Cardiac muscle cell (in vitro differentiated cells and primary cell): ENCODE measurements at regions not wholly inside any gene's neighbourhood (a gene's known extent, or its start where the extent isn't known, plus 50 kb on each side); places are given as distances from the start of the nearest gene placed in this dataset.
"Not testable (repeated sequence)": the region's sequence is repeated elsewhere in the genome, so short reads cannot be mapped to it uniquely, and the experiment has no call there.

Experiments used
- DNase-seq, 2 donors: peaks; one replicate each; pipeline versions ENCODE4 v3.0.0 to v3.0.0-alpha.2; 2010 to 2017; ENCODE audit warnings: low read depth in 1 of 2, low spot score in 1 of 2
- H3K27ac ChIP-seq: fragments of 200-600 bp; sonication (generic); 2 replicates; pipeline ENCODE4 v1.5.1; 2016
- H3K27me3 ChIP-seq: fragments of 200-600 bp; sonication (generic); 2 replicates; pipeline ENCODE4 v1.6.0; 2016; ENCODE audit warnings: control low read depth
- H3K36me3 ChIP-seq: fragments of 200-600 bp; sonication (generic); 2 replicates; pipeline ENCODE4 v1.5.1; 2016; ENCODE audit warnings: control low read depth
- H3K4me1 ChIP-seq: fragments of 200-600 bp; sonication (generic); 2 replicates; pipeline ENCODE4 v1.8.1; 2017; ENCODE audit warnings: low read depth, mild to moderate bottlenecking, mixed run types
- H3K4me3 ChIP-seq: fragments of 200-600 bp; sonication (generic); 2 replicates; pipeline ENCODE4 v1.5.1; 2016; ENCODE audit warnings: mild to moderate bottlenecking
- H3K9me3 ChIP-seq: fragments of 200-600 bp; sonication (generic); 2 replicates; pipeline ENCODE4 v1.5.1; 2017; ENCODE audit warnings: low read depth, mild to moderate bottlenecking, control low read depth
- TF ChIP-seq, protein P1 (sequence below): IDR thresholded peaks from 2 replicates; pipeline ENCODE4 v1.5.1; 2012; ENCODE audit warnings: low read depth, mild to moderate bottlenecking, low read length

DNA sequence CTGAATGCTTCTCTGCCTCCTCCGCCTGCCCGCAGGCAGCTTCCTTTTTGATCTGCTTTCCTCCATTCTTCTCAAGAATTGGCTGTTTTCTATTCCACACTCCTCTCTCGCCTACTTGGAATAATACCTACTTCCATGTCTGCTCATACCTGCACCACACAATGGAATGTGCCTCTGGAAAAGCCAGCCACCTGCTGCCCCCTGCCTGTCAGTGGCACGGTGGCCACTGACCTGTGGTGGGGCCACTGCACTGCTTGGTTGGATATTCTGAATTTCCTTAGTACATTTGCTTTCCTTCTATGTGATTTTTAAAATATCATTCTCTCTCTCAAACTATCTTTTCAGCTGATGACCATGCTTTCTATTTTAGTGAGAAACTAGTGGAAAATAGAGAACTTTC lies 406.9 kb downstream of the DCDC2C start:
- TF ChIP-seq, protein P1, sequence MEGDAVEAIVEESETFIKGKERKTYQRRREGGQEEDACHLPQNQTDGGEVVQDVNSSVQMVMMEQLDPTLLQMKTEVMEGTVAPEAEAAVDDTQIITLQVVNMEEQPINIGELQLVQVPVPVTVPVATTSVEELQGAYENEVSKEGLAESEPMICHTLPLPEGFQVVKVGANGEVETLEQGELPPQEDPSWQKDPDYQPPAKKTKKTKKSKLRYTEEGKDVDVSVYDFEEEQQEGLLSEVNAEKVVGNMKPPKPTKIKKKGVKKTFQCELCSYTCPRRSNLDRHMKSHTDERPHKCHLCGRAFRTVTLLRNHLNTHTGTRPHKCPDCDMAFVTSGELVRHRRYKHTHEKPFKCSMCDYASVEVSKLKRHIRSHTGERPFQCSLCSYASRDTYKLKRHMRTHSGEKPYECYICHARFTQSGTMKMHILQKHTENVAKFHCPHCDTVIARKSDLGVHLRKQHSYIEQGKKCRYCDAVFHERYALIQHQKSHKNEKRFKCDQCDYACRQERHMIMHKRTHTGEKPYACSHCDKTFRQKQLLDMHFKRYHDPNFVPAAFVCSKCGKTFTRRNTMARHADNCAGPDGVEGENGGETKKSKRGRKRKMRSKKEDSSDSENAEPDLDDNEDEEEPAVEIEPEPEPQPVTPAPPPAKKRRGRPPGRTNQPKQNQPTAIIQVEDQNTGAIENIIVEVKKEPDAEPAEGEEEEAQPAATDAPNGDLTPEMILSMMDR: no peak
- no peaks in the 10 kb centered on the region for H3K27me3 ChIP-seq
- H3K27ac ChIP-seq: no peak overlapping the region
- no peaks in the 10 kb centered on the region for H3K4me1 ChIP-seq
- DNase-seq: no peak
- H3K9me3 ChIP-seq: no peaks in the 10 kb centered on the region
- H3K4me3 ChIP-seq: no peak overlapping the region
- H3K36me3 ChIP-seq: no peaks in the 10 kb centered on the region

GRCh38 chr2:4115435-4115834 lies 412.1 kb downstream of the DCDC2C start:
- not testable (repeated sequence) for H3K27me3 ChIP-seq, H3K4me1 ChIP-seq, H3K36me3 ChIP-seq, DNase-seq, H3K9me3 ChIP-seq, H3K27ac ChIP-seq, H3K4me3 ChIP-seq

- TF ChIP-seq, protein P1: no peak
- Histone ChIP-seq H3K9me3 (no peaks in the 10 kb centered on the region), H3K27ac (no peak overlapping the region), H3K4me3 (no peak overlapping the region), H3K4me1 (no peaks in the 10 kb centered on the region), H3K36me3 (no peaks in the 10 kb centered on the region), H3K27me3 (no peaks in the 10 kb centered on the region)
- DNase-seq: no peak
These were observed 419.4 kb downstream of the DCDC2C start for GRCh38 chr2:4122726-4123125.

DNA sequence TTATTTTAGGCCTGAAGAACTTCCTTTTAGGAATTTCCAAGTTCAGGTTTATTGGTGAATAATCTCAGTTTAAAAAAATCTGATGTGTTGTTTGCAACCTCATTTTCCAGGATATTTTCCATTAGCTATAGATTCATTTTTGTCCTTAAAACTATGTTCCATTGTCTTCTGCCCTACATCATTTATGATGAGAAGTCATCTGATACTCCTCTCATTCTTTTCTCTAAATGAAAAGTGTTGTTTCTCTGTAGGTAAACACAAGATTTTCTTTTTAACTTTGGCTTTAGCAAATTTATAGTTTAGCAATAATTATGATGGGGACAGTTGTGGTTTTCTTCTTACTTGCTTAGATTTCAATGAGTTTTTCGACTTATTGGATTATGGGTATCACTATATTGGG lies 427.3 kb downstream of the DCDC2C start:
- H3K27ac ChIP-seq: no peak overlapping the region
- no peak for DNase-seq
- H3K36me3 ChIP-seq: no peaks in the 10 kb centered on the region
- no peaks in the 10 kb centered on the region for H3K4me1 ChIP-seq
- no peaks in the 10 kb centered on the region for H3K27me3 ChIP-seq
- no peaks in the 10 kb centered on the region for H3K9me3 ChIP-seq
- H3K4me3 ChIP-seq: no peak overlapping the region
- TF ChIP-seq, protein P1: no peak

DNA sequence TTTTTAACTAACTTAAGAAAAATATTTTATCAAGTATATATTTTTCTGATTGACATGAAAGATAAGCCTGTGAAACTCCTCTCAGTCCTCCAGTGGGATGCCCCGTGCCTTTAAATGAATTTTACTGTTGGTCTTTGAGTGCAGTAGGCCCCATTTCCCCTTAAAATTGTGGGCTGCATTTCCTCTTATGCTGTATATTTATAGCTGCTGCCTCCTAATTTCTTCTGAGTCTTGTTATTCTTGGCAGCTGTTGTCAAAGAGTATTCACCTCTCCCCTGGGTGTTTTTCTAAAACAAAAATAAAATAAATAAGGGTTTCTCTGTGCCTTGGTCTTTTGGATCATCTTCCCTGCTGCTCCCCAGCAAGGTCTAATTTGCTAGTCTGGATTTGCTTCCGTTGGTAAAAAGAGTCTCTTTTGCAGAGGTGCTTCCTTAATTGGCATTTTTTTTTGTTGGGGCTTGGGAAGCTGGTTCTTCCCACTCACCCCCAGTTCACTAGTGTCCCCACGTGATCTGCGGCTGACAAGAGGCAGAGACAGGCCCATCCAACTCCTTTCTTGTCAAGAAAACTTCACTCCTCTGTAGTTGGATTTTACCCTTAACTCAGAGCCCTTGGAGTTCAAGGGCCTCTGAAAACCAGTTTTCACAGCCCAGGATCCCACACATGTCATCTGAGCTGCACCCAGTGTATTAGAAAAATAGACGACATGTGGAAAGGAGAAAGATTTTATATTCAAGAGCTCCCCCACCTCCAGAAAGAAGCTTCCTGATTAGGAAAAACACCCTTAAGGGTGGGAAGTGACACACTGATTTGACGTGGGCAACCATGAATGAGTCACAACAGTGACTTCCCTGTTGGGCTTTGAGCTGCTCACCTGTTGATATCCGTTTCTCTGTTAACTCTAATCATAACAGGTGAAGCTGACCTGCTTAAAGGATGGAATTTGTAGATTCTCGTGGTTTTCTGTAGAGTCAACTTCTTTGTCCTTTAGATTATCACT lies 431.5 kb downstream of the DCDC2C start:
- DNase-seq: no peak
- TF ChIP-seq, protein P1: no peak
- Histone ChIP-seq H3K36me3 (no peaks in the 10 kb centered on the region), H3K4me1 (no peaks in the 10 kb centered on the region), H3K4me3 (no peak overlapping the region), H3K9me3 (no peaks in the 10 kb centered on the region), H3K27ac (no peak overlapping the region), H3K27me3 (no peaks in the 10 kb centered on the region)

DNA sequence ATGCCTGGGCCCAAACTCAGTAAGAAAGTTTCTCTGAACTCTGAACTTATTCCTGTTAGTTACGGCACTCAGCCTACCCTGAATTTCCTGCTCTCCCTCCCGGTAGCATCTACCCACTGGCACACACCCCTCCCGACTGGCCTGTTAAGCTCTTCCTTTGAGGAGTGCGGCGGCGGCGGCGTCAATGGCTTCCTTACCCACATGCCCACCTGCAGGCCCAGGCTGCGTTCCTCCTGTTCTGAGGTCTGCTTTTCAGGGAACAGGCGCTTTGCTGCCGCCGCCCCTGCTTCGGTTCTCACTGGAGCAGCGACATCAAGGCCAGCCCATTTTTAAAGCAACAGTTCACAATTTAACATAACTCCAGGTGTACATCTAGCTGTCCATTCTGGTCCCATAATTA lies 432.4 kb downstream of the DCDC2C start:
- H3K9me3 ChIP-seq: no peaks in the 10 kb centered on the region
- H3K36me3 ChIP-seq: no peaks in the 10 kb centered on the region
- no peak for DNase-seq
- TF ChIP-seq, protein P1: no peak
- no peak overlapping the region for H3K27ac ChIP-seq
- H3K4me3 ChIP-seq: no peak overlapping the region
- no peaks in the 10 kb centered on the region for H3K4me1 ChIP-seq
- H3K27me3 ChIP-seq: no peaks in the 10 kb centered on the region
